HG03135 (cell line): ENCODE measurements at regions not wholly inside any gene's neighbourhood (a gene's known extent, or its start where the extent isn't known, plus 50 kb on each side); places are given as distances from the start of the nearest gene placed in this dataset.

ENCODE experiments used
- ATAC-seq: cut with Tn5 transposase; IDR thresholded peaks from one replicate; pipeline ENCODE4 v1.9.1; 2021; ENCODE audit warnings: mild to moderate bottlenecking, moderate library complexity; ENCODE audit not compliant: unreplicated experiment

GRCh38 chr2:215627771-215628170, 191.9 kb upstream of the FN1 start:
- no peak for ATAC-seq

- no peak for ATAC-seq
Observed at GRCh38 chr2:215626812-215627281, 191.0 kb upstream of the FN1 start.

GRCh38 chr2:215626063-215626462, 190.2 kb upstream of the FN1 start:
- no peak for ATAC-seq

DNA sequence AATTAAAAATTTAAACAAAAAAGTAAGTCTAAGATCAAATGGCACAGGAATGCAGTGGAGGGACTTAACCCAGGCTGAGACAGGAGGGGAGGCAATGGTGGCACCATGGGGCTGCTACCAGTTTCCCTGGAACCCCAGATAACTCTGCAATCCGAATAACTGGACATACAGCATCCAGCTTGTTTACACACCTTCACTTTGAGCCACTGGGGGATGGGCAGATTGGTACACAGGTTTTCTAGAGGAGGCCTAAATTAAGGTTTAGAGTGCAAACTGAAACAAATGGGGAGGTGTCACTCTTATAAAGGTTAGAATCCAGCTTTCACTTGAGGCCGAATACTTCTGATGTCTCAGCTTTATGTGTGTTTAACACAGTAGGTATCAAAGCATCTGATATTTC, 189.3 kb upstream of the FN1 start:
- no peak for ATAC-seq

DNA sequence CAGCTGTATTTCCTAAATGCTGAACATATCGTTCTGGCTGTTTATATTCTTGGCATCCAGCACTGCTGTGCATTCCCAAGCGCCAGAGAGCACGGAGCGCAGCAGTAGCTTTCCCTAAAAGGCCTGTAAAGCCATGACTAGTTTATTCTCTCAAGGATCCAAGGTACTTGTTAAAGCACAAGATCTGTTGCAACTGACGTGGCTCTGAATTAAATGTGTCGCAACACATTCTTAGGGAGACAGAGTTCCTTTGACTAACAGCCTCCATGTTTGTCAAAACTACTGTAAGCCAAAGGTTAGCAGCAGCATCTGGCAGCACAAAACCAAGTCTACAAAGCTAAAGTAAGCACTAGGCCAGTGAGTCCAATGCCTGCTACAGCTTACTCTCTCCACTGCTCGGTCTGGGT, 188.6 kb upstream of the FN1 start:
- ATAC-seq, result no peak

DNA sequence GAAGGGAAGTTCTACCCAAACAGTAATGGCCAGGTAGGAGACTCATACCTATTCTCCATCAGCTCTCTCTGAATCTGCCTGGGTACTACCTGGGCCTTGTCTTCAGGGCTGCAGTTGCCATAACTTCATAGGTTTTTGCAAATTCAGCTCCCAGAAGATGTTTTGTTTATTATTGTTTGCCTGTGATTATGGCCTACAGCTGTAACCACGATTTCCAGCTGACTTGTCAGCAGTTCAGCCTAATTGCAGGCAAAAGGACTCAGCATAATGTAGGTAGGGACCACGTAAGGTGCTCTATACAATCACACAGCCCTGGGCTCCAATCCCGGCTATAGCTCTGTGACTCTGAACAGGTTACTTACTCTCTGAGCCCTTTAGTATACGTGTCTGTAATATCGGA, 187.0 kb upstream of the FN1 start:
- no peak for ATAC-seq

- no peak for ATAC-seq
Observed at GRCh38 chr2:215621381-215621780, 185.5 kb upstream of the FN1 start.

GRCh38 chr2:215620528-215620927, 184.7 kb upstream of the FN1 start:
- ATAC-seq, result no peak

DNA sequence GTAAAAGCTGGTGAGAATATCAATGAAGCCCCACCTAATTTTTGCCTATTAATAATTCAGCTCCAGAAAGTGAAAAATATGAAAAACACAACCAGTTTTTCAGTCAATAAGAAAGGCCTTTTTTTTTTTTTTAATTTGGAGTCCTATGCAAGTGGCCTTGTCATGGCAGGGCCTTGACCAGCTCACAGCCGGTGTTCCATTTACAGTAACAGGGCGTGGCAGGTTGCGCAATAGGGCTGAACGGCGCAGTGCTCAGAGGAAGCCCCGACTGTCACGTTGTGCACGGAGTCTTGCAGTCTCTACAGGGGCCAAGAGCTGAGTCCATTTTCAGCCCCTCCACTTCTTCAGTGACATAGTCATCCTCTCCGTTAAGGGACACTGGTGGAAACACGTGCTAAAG, 184.1 kb upstream of the FN1 start:
- ATAC-seq, result no peak

DNA sequence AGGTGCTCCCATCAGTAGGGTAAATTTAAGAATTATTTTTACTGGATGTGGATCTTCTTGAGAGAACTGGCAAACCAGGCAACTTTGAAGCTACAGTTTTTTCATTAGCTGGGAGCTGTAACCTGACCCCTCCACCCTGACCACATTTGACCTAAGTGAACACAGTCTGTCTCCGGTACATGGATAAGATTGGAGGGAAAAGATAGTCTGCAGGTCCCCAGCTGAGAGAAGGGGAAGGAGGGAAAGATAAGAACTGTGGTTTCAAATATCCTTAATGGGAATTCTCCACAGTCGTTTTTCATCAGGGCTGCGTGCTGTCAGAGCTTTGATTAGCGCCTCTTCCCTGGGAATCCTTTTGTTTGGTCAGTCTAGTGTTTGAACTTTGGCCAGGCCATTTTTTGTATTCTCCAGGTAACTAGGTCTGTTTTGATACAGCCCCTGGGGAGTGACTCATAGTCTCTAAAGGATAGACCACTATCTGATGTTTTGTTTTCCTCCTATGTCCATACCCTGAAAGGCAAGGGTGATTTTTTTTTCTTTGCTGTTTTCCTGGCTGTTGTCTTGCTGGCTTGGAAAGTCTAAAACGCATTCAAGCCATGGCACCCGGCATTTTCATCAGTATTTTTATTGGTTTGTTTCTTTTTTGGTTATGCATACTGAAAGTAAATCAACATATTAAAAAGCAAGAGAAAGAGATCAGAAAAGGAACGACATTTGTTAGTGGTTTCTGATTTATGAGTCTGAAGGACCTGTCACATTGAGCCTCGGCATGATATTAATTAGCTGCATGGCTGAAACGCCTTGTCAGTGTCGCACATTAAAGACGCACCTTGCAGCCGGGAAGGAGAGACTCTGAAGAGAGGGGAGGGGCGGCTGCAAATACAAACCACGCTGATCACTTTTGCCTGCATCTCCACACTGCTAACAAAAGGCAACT, 183.4 kb upstream of the FN1 start:
- ATAC-seq, result no peak

GRCh38 chr2:215618145-215618544, 182.3 kb upstream of the FN1 start:
- no peak for ATAC-seq

- ATAC-seq, result no peak
Observed at GRCh38 chr2:215617060-215617824, 181.4 kb upstream of the FN1 start.

GRCh38 chr2:215615803-215616174, 179.9 kb upstream of the FN1 start:
- no peak for ATAC-seq

GRCh38 chr2:215615067-215615802, 179.4 kb upstream of the FN1 start:
- ATAC-seq, result no peak

DNA sequence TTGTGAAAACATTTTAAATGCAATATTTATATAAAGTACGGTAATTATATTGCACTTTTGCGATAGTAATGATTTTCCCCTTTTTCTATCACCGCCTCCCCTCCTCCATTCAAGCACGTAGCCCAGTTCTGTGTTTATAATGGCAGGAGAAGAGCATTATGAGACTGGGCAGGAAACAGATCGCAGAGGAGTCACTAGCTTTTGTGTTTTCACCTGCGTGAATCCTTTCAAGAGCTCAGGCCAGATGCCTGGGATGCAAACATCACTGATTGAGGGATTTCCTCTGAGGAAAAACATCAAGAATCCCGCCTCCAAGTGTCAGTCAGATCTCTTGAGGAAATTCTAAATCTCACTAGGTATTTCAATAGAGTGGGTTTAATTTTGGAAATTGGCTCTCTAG, 178.4 kb upstream of the FN1 start:
- no peak for ATAC-seq

DNA sequence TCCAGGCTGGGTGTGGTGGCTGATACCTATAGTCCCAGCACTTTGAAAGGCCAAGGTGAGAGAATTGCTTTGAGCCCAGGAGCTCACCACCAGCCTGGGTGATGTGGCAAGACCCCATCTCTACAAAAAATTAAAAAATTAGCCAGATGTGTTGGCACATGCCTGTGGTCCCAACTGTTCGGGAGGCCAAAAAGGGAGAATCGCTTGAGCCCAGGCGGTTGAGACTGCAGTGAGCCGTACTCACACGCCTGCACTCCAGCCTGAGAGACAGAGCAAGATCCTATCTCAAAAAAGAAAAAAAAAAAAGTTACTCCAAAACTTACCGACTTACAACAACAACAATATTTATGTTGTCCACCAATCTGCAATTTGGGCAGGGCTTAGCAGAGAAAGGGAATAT, 178.0 kb upstream of the FN1 start:
- no peak for ATAC-seq

- no peak for ATAC-seq
Observed at GRCh38 chr2:215613280-215613679, 177.4 kb upstream of the FN1 start.

DNA sequence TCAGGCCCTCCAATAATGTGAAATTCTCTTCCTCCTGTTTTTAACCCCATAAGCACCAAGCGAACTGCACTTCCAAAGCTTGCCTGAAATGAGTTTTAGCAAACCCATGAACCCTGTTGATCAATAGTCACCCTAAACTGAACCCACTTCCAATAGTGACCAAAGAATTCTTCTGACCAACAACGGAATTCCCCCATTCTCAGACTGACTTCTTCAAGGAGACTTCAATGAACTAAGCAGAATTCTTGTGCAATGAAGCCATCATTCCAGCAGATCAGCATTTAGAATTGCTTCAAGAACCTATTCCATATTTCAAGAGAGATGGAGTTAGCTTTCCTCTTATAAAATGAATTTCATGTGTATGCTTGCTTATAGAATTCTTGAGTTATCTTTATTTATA, 176.9 kb upstream of the FN1 start:
- ATAC-seq, result no peak

GRCh38 chr2:215611609-215612386, 175.9 kb upstream of the FN1 start:
- no peak for ATAC-seq
